ENCODE measurements at regions not wholly inside any gene's neighbourhood (a gene's known extent, or its start where the extent isn't known, plus 50 kb on each side); places are given as distances from the start of the nearest gene placed in this dataset.
A peak's percentile ranks its signal among the peaks of the same experiment; 100 is the strongest.

DNA sequence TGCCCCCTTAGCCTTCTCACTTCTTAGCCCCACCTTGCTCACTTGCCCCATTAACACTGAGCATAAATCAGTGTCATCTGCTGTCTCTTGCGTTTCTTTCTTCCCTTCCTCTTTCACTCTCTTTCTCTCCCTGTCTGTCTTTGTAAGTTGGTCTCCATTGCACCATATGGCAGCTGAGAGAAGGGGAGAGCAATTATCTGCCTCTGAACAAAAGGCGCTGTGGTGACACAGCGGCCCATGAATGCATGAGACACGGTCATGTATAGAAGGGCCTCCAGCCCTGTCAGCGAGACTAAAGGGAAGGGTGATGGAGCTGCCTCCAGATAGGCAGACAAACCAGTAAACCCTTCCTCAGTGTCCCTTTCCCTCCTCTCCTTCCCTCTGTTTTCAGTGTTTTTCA lies 88.8 kb upstream of the PCDH18 start:
- DNase-seq: peak; percentile 43

GRCh38 chr4:137614491-137614890 lies 82.2 kb upstream of the PCDH18 start:
- DNase-seq: no peak

DNA sequence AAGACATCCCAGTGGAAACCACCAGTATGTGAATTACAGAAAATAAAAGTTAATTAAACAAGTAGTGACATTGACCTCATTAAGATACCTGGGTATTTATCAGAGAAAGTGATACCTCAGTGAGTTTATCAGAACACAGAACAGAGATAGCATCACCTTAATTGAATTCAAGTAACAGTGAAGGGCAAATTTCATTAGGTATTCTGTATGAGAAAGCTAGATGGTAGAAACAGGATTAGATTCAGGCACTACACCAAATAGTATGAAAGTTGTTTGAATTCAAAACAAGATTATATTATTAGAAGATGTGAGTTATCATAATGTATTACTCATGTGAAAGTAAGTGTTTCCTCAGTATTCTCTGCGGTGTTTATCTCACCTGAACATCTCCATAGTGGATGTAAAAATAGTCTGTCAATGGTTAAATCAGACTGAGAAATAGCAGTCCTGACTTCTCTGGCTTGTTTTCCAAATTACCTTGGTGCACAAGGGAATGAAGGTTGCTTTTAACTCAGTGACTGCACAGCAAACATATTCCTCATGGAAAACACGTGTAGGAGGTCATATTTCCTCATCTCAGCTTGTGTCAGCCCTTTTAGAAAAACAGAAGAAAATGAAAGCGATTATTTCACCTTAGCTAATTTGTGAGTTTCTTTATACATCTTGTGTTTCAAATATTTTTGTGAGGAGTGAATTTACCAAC lies 79.9 kb upstream of the PCDH18 start:
- no peak for DNase-seq

DNA sequence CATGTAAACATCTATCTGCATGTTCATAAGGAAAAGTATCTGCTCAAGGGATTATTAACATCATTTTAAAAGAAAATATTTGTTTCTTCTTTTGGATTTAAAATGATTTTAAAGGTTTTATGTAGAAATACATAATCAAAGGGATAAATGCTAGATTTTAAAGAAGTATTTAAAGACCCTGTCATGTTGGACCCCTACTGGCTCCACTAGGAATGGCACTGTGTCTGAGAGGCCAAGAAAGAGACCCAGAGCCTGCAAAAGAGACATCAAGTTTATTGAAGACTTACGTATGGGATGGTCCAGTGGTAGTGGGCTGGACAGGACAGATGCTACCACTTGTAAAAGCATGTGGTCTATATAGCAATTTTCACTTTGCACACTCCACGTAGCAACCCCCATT lies 78.7 kb upstream of the PCDH18 start:
- no peak for DNase-seq

DNA sequence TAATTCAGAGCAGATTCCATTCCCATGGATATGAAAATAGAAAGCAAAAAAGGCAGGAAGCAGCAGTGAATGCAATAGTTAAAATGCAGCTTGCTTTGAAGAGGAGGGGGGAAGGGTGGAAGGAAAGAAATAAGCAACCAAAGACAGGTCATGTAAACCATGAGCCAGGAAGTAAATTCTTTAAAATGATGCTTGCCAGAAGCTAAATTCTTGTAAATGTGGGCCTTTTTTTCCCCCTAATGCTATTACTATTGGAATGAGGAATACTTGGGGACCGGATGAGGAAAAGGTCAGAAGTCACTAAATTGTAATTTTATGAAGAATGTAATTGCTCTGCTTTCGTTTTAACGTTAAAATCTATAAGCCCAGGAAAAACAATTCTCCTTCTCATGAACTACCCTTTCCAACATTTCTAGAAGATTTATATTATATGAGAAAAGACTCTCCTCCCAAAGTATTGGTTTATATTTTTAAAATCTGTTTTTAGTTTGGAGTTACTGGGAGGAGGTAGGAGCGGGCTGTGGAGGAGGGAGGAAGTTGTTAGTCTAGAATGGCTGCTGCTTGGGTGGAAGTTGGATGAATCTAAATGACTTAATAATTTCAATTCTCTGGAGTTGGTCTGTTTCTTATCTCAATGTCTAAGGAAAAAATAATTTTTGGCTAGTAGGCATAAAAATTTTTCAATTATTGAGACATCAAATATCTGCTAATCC lies 77.6 kb upstream of the PCDH18 start:
- no peak for DNase-seq

DNA sequence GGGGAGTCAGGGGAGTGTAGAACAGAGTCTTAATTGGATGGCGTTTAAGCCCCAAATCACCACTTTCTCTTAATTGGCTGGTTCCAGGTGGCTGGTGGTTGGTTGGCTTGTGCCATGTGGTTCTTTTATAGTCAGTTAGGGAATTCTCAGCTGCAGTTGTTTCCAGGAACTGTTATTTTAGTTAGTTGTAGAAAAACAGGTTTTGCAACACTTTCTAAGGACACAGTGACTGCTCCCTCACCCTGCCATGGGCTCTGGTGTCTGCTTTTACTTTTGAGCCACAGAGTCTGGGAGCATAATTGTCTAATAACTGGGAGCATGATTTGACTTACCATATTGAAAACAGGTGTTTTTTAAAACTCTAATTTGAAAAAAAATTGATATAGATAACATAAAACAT lies 75.8 kb upstream of the PCDH18 start:
- no peak for DNase-seq

DNA sequence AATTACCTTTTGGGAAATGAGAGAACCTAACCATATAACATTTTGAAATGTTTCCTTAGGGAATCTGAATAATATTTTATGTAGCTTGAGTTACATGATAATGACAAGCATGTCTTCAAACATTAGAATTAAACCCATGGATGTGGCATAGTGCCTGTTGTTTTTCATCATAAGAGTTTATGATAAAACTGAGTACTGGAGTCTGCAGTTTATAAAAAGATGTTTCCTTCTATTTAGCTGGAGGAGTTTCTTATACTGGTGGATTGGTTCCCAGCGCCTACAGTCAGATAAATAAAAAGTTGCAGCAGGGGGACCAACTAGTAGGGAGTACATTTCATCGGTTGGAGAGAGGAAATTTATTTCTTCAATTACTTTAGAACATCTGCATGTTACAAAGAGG lies 70.1 kb upstream of the PCDH18 start:
- DNase-seq: no peak

DNA sequence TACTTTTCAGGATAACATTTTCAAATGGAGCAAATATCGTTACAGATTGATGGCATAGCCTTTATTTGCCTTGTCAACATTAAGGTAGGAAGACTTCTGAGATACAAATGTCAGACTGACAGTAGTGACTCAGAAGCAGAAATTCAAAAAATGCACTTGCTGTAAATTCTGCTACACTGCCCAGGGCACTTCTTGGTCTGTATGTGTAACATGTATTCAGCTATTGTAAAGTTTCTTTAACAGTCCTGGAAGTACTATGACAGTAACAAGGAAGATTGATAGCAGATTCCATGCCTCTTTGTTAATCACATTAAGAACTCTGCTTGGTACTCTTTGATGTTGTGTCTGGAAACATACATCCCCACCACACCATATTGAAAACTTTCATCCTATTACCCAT lies 69.6 kb upstream of the PCDH18 start:
- no peak for DNase-seq

DNA sequence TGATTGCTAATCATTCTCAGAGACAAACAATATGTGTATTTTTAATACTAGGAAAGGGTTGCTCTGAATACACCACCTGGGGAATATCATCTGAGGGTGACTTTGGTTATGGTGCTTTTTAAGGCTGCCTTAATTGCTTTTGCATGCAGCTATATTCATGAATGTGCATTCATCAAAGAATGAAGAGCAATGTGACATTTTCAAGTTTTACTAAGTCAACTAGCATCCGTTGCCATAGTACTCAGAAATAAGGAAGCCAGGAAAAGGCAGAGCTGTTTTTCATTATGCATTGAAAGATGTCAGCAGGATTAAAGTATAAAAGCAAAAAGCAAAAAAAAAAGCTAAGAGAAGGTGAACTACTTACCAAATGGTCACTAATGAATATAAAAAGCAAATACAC lies 67.4 kb upstream of the PCDH18 start:
- DNase-seq: no peak

GRCh38 chr4:137597752-137598430 lies 65.6 kb upstream of the PCDH18 start:
- DNase-seq: no peak

DNA sequence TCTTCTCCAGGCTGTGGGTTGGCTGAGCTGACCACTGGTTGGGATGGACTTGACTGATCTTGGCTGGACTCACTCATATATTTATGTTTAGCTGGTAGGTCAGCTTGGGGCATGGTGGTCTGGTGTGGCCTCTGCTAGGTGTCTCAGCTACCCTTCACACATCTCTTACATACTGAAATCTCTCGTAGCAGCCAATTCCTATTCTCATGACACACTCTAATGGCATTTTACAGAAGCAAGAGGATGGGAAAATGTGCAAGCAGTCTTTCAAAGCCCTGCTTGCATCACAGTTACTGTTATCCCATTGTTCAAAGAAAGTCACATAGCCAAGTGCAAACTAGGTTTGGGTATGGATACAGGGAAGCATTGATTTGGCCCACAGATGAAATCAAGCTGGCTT lies 55.5 kb upstream of the PCDH18 start:
- DNase-seq: no peak

DNA sequence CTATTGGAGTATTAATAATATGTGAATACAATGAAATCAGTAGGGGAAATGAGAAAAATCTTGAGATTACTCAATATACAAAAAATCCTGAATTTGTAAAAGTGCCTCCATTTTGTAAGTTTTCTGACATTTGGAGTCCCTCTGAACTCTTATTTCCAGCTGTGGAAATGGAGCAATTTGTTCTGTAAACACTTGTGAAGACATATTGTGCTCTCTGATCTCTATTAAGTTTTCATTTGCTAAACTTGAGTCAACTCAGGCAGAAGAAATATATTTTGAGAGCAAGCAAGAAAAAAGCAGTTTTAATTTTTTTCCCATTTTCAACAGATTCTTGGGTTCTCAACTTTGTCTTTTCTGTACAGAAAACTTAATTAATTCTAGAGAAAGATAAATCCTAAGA lies 51.4 kb upstream of the PCDH18 start:
- DNase-seq: no peak

Data from DMS 273 treated with DMSO at 0.1 percent for 48 hours (cell line).